Jurkat, Clone E6-1 (cell line): ENCODE measurements at regions not wholly inside any gene's neighbourhood (a gene's known extent, or its start where the extent isn't known, plus 50 kb on each side); places are given as distances from the start of the nearest gene placed in this dataset.
A peak's percentile ranks its signal among the peaks of the same experiment; 100 is the strongest.

Experiments
- DNase-seq: peaks from one replicate; pipeline ENCODE4 v3.0.0-alpha.2; 2011; ENCODE audit warnings: low read depth, low spot score
- H3K4me3 ChIP-seq: 2 replicates; pipeline ENCODE4 v1.5.1; 2011; ENCODE audit warnings: mild to moderate bottlenecking, low read length, control low read depth, moderate library complexity

GRCh38 chr3:159771865-159772611 lies 216.6 kb upstream of the IL12A start:
- no peak overlapping the region for H3K4me3 ChIP-seq
- DNase-seq, result no peak

- DNase-seq, result no peak
- H3K4me3 ChIP-seq, result no peak overlapping the region
Observed at GRCh38 chr3:159773706-159774105, 214.9 kb upstream of the IL12A start.

GRCh38 chr3:159775372-159775961 lies 213.2 kb upstream of the IL12A start:
- DNase-seq, result no peak
- H3K4me3 ChIP-seq, result no peak overlapping the region

GRCh38 chr3:159776779-159777178 lies 211.9 kb upstream of the IL12A start:
- no peak for DNase-seq

GRCh38 chr3:159779883-159780282 lies 208.8 kb upstream of the IL12A start:
- DNase-seq, result no peak
- no peak overlapping the region for H3K4me3 ChIP-seq

More at GRCh38 chr3:159776779-159777178, 211.9 kb upstream of the IL12A start:
- no peak overlapping the region for H3K4me3 ChIP-seq

- no peak overlapping the region for H3K4me3 ChIP-seq
- no peak for DNase-seq
Observed at GRCh38 chr3:159781867-159782266, 206.8 kb upstream of the IL12A start.

- DNase-seq, result no peak
- H3K4me3 ChIP-seq, result no peak overlapping the region
Observed at GRCh38 chr3:159782724-159783421, 205.8 kb upstream of the IL12A start.

GRCh38 chr3:159783780-159784742 lies 204.6 kb upstream of the IL12A start:
- peak; percentile 55 for DNase-seq
- no peak overlapping the region for H3K4me3 ChIP-seq

- no peak for DNase-seq
- no peak overlapping the region for H3K4me3 ChIP-seq
Observed at GRCh38 chr3:159785273-159785708, 203.3 kb upstream of the IL12A start.

- H3K4me3 ChIP-seq, result no peak overlapping the region
- DNase-seq, result no peak
Observed at GRCh38 chr3:159786489-159787177, 202.0 kb upstream of the IL12A start.

GRCh38 chr3:159787178-159787574 lies 201.5 kb upstream of the IL12A start:
- no peak overlapping the region for H3K4me3 ChIP-seq
- no peak for DNase-seq

GRCh38 chr3:159787794-159788205 lies 200.8 kb upstream of the IL12A start:
- DNase-seq, result no peak
- H3K4me3 ChIP-seq, result no peak overlapping the region

- no peak for DNase-seq
- no peak overlapping the region for H3K4me3 ChIP-seq
Observed at GRCh38 chr3:159788291-159788690, 200.3 kb upstream of the IL12A start.

- no peak overlapping the region for H3K4me3 ChIP-seq
Observed at GRCh38 chr3:159789017-159789416, 199.6 kb upstream of the IL12A start.

GRCh38 chr3:159789742-159790635 lies 198.6 kb upstream of the IL12A start:
- no peak overlapping the region for H3K4me3 ChIP-seq
- no peak for DNase-seq

More at GRCh38 chr3:159789017-159789416, 199.6 kb upstream of the IL12A start:
- DNase-seq, result no peak

- no peak for DNase-seq
- H3K4me3 ChIP-seq, result no peak overlapping the region
Observed at GRCh38 chr3:159791336-159791735, 197.3 kb upstream of the IL12A start.

GRCh38 chr3:159792070-159792469 lies 196.6 kb upstream of the IL12A start:
- H3K4me3 ChIP-seq, result no peak overlapping the region
- no peak for DNase-seq

GRCh38 chr3:159795042-159795441 lies 193.6 kb upstream of the IL12A start:
- DNase-seq, result no peak
- no peak overlapping the region for H3K4me3 ChIP-seq
